ENCODE measurements at regions not wholly inside any gene's neighbourhood (a gene's known extent, or its start where the extent isn't known, plus 50 kb on each side); places are given as distances from the start of the nearest gene placed in this dataset.

GRCh38 chr1:198878566-198878965 lies 239.7 kb downstream of the PTPRC start:
- TF ChIP-seq OSR1 (CRISPR knock-in tag; IDR thresholded peaks at IDR 0.05): no peak
- no peak for TF ChIP-seq ZNF70 (CRISPR knock-in tag; IDR thresholded peaks at IDR 0.05)
- TF ChIP-seq ISL1 (CRISPR knock-in tag; IDR thresholded peaks at IDR 0.05): no peak
- TF ChIP-seq TCF4 (CRISPR knock-in tag; IDR thresholded peaks at IDR 0.05; ENCODE audit: borderline replicate concordance): no peak
- no peak for TF ChIP-seq ZC3H10 (CRISPR knock-in tag; IDR thresholded peaks at IDR 0.05)
